ENCODE measurements at regions not wholly inside any gene's neighbourhood (a gene's known extent, or its start where the extent isn't known, plus 50 kb on each side); places are given as distances from the start of the nearest gene placed in this dataset.
"Not testable (repeated sequence)": the region's sequence is repeated elsewhere in the genome, so short reads cannot be mapped to it uniquely, and the experiment has no call there.

GRCh38 chr11:25758145-25758661 lies 573.7 kb upstream of the ANO3 start:
- DNase-seq: no peak

- no peak for DNase-seq
Observed at GRCh38 chr11:25766332-25767015, 565.5 kb upstream of the ANO3 start.

- DNase-seq: no peak
Observed at GRCh38 chr11:25769287-25769686, 562.6 kb upstream of the ANO3 start.

GRCh38 chr11:25771605-25772004 lies 560.3 kb upstream of the ANO3 start:
- DNase-seq: no peak

GRCh38 chr11:25775603-25776002 lies 556.3 kb upstream of the ANO3 start:
- DNase-seq: no peak

GRCh38 chr11:25776238-25776637 lies 555.7 kb upstream of the ANO3 start:
- DNase-seq: no peak

GRCh38 chr11:25777343-25777742 lies 554.6 kb upstream of the ANO3 start:
- no peak for DNase-seq

GRCh38 chr11:25779033-25779432 lies 552.9 kb upstream of the ANO3 start:
- no peak for DNase-seq

- no peak for DNase-seq
Observed at GRCh38 chr11:25787416-25787815, 544.5 kb upstream of the ANO3 start.

GRCh38 chr11:25790396-25790795 lies 541.5 kb upstream of the ANO3 start:
- DNase-seq: no peak

- no peak for DNase-seq
Observed at GRCh38 chr11:25793637-25794036, 538.3 kb upstream of the ANO3 start.

GRCh38 chr11:25794804-25795203 lies 537.1 kb upstream of the ANO3 start:
- DNase-seq: no peak

GRCh38 chr11:25816411-25816810 lies 515.5 kb upstream of the ANO3 start:
- no peak for DNase-seq

GRCh38 chr11:25824688-25825087 lies 507.2 kb upstream of the ANO3 start:
- no peak for DNase-seq

GRCh38 chr11:25831485-25831884 lies 500.4 kb upstream of the ANO3 start:
- not testable (repeated sequence) for DNase-seq

GRCh38 chr11:25838918-25839625 lies 492.9 kb upstream of the ANO3 start:
- DNase-seq: no peak

GRCh38 chr11:25844811-25845210 lies 487.1 kb upstream of the ANO3 start:
- no peak for DNase-seq

- DNase-seq: no peak
Observed at GRCh38 chr11:25855916-25856315, 476.0 kb upstream of the ANO3 start.

- DNase-seq: no peak
Observed at GRCh38 chr11:25859776-25860175, 472.2 kb upstream of the ANO3 start.

GRCh38 chr11:25860677-25861450 lies 471.1 kb upstream of the ANO3 start:
- no peak for DNase-seq

- no peak for DNase-seq
Observed at GRCh38 chr11:25862159-25862558, 469.8 kb upstream of the ANO3 start.

- no peak for DNase-seq
Observed at GRCh38 chr11:25863986-25864385, 467.9 kb upstream of the ANO3 start.
